Renal pelvis (tissue), 1 donor: ENCODE measurements at regions not wholly inside any gene's neighbourhood (a gene's known extent, or its start where the extent isn't known, plus 50 kb on each side); places are given as distances from the start of the nearest gene placed in this dataset.
"Not testable (repeated sequence)": the region's sequence is repeated elsewhere in the genome, so short reads cannot be mapped to it uniquely, and the experiment has no call there.

ENCODE experiments used
- DNase-seq: peaks from one replicate; pipeline ENCODE4 v3.0.0-alpha.2; 2013

DNA sequence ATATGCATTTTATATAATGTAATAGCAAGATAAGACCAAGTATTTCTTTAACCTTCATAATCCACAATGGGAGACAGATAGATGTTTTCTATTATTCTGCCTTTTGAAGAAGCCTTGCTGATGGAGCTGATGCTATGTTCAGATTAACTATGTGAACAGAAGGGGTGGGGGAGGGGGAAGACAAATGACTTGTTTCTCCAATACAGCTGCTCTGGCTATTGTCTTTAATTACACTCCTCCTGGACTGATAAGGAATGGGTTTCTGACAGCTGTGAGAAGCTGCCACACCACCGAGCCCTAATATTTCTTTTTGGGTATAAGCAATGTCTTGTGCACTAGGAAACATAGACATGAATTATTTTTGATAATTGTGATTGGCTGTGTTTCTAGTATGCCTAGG lies 62.0 kb downstream of the CAVIN4 start:
- no peak for DNase-seq

DNA sequence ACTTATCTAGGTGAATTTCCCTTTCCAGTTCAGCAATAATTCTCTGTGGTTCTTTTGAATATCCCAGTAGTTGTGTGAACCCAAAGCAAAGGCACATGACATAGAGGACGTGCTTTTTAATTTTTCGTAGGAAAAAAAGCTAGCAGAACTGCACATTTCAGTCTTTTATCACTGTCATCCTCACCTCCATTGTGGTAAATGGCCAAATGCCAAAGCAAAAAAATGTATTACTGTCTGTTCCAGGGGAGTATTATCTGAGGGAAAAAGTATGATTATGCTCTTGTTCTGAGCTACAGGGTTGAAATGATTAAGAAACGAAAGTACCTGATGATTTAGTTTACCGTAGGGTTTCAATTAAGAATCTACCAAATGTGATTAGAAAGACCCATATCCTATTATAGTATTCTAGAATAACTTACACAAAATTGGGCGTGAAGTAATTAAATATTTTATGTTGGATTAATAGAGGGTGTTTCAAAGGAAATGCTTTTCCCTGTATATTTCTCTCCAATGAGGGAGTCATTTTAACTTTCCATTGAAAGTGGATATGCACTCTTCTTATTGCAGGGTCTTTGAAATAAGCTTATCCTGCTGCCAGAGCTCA lies 62.7 kb downstream of the CAVIN4 start:
- no peak for DNase-seq

DNA sequence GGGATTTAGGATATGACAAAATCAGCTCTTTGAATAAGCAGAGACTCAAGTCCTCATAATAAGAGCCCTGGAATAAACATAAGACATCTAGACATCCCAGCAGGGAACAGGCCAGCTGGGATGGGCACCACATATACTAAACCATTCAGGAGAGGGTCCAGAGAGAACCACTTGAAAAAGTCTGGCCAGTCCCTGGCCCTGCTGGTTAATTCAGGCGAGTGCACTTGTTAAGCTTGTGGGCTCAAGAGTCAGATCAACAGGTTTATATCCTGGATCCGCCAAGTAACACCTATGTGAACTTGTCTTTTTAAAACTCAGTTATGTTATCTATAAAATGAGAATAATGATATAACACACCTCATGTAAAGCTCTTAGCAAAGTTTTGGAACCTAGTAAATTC lies 63.3 kb downstream of the CAVIN4 start:
- no peak for DNase-seq

DNA sequence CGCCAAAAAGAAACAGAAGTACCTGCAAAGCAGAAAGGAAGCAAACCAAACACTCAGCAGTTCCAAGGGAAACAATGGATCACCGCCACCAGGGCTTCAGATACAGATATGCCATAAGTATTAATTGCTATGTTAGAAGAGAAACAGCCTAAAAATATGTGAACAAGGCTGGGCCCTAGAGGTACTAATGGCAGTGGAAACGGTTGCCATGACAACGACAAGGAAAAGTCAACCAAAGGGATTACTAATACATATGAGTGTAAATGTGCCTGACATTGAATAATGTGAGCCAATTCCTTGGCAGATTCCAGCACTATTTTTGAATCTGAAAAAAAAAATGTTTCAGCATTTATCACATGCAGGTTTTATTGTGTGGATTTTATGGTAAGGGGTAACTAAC lies 75.0 kb downstream of the CAVIN4 start:
- no peak for DNase-seq

DNA sequence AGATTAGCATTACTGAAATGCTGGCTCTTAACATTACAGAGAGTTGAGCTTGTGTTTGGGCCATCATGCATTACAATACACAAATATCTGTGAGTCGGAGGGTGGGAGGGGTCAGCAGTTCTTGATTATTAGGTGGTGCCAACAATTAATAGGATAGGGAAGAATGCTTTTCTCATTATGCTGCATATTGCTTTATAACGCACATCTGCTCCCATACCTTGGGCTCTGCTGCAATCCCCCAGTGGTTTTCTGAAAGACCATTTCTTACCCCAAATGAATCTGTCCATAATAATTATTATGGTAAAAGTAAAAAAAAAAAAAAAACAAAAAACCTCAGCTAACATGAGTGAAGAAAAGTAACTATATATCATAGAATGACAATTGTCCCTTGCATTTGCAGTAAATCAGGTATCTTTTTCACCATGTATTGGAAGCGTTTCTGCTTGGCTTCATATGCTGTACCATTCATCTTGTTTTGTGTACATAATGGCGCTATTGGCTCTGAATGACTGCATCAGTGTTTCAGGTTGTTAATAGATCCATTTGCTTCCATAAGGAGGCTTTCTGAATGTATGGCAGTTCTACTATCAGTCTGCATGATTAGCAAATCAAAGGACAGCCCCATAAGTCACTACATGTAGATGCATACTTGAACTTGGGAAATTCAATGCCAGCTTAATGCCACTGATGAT lies 75.9 kb downstream of the CAVIN4 start:
- no peak for DNase-seq

DNA sequence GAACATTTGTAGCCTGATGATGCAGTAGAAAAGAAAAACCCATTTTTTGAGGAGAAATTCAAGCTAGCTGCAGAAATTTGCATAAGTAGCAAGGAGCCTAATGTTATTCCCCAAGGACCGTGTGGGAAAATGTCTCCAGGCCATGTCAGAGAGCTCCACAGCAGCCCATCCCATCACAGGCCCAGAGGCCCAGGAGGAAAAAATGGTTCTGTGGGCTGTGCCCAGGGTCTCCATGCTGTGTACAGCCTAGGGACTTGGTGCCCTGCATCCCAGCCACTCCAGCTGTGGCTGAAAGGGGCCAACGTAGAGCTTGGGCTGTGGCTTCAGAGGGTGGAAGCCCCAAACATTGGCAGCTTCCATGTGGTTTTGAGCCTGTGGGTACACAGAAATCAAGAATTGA lies 79.0 kb downstream of the CAVIN4 start:
- not testable (repeated sequence) for DNase-seq

DNA sequence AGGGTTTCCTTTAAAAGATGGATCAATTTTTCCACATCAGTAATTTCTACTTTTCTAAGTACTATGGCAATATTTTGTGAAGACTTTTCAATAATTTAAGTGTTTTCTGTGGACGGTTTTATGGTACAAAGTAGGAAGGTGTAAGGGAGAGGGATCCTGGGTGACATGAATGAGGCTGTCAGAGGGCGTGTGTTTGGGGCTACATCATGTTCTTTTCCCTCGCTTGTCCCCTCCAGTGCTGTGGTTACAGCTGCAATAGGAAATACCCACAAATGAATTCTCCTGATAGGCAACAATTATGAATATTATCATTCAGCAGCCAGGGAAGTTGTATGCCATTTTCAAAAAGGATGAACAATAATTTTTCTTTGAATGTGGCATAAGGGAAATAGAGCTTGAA lies 83.8 kb downstream of the CAVIN4 start:
- no peak for DNase-seq

DNA sequence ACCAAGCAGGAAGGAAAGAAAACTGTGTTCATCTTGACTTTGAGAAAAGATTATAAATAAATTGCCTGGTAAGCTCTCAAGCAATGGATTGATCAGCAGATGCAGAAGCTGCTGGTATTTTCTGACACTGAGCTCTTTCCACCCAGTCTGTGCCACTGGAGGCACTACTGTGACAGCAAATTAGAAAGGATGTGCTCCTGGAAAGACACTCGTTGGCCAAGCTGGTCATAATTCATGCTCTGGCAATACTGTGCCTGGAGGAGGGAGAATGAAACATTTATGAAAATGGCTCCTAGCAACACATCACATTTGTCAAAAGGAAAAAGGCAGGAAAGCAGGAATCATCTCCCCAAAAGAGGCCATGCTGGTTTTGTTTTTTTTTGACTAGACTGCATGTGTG lies 84.2 kb downstream of the CAVIN4 start:
- no peak for DNase-seq

DNA sequence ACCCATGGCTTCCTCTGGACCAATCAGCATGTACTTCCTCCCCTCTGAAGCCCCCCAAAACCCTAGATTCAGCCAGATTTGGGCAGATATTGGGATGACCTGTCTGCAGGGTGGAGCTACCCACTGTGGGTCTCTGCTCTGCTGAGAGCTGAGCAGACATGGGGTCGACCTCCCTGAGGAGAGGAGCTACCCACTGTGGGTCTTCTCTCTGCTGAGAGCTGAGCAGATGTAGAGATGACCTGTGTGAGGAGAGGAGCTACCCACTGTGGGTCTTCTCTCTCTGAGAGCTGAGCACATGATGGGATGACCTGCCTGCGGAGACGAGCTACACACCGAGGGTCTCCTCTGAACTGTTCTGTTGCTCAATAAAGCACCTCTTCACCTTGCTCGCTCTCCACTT lies 89.6 kb downstream of the CAVIN4 start:
- no peak for DNase-seq

DNA sequence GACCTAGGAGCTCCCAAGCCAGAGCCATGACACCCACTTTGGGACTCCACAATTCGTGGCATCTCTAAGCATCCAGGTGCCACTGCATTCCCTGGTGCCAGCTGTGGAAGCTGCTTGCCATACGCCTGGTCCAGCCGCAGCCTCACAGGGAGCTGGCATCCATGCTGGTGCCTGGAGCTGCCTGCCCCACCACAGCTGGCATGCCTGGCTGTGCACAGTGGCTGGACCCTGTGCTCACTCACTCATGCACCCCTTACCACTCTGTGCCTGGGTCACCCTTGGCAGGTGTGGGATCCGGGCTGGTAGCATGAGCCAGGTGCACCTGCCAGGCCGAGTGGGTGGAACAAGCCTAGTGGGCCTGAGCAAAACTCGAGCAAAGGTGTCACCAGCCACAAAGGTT lies 90.1 kb downstream of the CAVIN4 start:
- no peak for DNase-seq

DNA sequence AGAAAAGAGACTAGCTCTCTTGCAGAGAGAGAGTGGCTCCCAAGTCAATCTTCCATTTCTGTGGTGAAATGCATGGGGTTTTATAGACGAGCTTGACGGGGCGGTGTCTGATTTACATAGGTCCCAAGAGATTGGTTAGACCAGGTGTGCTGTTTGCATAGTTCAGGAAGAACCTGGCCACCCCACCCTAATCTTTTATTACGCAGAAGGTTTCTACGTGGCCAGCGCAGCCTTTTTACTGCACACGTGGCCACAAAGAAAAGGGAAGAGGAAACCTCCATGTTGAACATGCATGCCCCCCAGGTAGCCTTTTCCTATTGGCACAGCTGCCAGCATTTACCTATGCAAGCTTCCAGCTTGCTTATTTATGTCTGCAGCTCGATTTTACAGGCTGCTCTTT lies 92.1 kb downstream of the CAVIN4 start:
- DNase-seq = no peak

DNA sequence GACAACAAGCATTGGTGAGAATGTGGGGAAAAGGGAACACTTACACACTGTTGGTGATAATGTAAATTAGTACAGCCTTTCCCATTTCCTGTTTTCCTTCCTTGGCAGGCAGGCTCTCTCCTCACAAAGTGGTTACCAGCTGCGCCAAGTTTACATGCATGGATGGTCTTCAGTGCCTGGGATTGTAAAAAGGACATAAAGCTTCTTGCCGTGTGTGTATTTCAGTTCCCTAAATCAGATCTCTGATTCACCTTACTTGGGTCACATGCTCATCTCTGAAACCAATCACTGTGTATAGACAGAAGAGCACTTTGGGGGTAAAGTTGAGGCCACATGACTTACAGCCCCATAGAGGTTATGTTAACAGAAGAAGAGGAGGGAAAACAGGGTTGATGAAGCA lies 92.8 kb downstream of the CAVIN4 start:
- peak; percentile 4 for DNase-seq

DNA sequence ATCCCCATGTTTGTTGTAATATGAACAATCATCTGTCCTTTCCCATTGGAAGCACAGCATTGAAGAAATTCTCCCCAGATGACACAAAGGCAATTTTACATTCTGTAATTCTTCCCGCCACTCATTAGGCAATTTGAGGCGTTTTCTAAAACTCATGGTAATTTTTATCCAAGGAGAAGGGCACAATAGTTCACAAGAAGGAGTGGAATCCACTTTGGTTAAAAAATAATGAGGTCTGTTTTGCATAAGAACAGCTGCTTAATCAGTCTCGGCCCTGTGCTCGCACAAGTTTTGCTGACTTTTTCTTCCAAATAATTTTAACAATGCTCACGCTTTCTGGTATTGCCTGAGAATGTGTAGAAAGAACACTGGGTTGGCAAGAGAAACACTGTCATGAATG lies 94.0 kb downstream of the CAVIN4 start:
- DNase-seq = no peak

DNA sequence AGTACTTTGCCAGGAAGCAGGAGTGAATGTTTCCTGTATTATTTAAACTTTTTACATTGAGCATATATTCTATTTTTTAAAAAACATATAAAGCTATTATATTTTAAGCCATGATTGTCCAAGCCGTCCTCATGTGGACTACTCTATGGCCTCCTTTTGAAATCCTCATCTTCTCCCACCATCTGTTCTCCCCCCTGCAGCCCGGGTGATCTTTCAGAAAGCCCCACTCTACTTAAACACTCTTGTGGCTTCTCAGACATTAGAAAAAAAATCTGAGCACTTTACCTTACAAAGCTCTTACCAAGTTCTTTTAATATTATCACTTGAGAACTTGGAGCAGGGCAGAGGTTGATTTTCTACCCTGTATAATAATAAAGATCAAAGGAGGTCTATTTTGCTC lies 95.4 kb downstream of the CAVIN4 start:
- no peak for DNase-seq

DNA sequence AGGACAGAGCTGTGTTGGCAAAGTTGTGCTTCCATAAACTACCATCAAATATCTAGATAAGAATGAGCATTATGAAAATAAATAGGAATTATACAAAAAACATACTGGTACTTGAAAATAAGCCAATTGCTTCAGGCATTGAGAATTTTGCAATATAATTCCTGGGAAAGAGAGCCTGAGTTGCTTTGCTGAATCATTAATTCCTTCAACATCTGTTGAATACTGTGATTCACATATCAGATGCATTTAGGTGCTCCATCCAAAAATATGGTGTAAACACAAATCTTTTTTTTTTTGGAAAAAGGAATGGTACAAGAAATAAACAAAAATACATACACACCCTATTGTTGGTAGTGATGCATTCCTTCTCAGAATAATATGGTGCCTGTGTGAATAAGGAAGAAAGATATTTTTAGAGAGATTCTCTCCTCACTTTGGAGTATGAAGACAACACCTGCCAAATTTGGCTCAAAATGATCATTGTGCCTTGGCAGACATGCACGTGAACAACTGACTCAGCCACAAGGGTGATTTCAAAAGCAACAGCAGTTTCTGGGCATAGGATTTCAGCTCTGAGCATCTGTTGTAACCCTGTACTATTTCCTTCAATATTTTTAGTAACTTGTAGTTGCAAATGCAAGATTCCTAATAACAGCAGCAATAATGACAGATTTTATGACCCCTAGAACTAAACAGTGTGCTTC lies 96.7 kb downstream of the CAVIN4 start:
- no peak for DNase-seq

DNA sequence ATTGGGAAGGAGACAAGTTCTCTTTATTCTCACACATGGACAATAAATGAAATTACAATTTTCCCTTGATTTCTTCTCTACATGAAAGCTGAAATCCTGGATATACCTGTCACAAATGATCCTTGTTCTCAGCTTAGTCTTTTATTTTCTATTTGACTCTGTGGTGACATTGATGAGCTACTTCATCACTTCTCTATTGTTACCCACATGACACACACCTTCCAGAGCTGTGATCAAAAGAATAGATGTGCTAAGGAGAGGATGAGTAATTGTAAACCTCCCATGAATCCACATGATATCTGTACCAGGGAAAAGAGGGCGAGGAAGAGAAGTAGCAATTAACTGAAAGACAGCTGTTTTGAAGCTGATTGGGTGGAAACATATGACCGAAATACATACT lies 102.0 kb downstream of the CAVIN4 start:
- DNase-seq = no peak

DNA sequence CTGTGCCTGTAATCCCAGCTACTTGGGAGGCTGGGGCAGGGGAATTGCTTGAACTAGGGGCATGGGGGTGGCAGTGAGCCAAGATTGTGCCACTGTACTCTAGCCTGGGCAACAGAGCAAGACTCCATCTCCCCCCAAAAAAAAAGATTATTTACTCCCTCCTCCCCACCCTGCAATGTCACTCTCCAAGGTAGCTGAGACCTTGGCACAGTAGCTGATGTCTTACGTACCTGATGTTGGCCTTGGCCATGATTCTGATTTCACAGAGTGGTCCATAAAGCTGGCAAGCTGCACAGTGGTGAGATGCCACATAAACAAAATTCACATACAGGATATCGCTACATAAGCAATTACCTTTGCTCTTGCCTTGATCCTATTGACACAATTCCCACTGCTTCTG lies 108.5 kb downstream of the CAVIN4 start:
- no peak for DNase-seq

DNA sequence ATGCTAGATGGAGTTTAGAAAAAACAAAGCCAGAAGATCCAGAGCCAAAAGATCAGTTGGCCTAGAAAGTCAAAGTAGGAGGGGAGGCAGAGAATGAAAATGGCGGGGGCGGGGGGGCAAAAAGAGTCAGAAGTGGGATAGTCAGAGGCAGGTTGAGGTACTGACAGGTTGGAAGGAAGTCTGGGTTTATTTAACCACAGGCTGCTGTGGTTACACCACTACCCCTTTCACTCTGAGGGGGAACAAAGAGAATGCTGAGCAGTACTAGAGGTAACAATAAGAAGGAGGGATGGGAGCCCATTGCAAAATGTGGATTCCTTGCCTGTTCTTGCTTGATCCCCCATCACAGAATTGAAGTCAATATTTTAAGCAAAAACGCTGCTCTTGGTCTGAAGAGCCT lies 111.8 kb downstream of the CAVIN4 start:
- DNase-seq = no peak

DNA sequence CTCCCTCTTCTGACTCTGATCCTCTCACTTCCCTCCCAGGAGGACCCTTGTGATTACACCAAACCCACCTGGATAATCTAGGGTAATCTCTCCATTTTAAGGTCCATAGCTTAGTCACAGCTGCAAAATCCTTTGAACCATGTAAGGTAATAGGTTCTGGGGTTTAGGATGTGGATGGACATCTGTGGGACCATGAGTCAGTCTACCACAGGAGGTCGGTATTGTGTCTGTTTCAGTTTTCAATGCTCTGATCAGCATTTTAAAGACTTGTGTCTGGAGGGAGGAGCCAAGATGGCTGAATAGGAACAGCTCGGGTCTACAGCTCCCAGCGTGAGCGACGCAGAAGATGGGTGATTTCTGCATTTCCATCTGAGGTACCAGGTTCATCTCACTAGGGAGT lies 112.6 kb downstream of the CAVIN4 start:
- DNase-seq = no peak

DNA sequence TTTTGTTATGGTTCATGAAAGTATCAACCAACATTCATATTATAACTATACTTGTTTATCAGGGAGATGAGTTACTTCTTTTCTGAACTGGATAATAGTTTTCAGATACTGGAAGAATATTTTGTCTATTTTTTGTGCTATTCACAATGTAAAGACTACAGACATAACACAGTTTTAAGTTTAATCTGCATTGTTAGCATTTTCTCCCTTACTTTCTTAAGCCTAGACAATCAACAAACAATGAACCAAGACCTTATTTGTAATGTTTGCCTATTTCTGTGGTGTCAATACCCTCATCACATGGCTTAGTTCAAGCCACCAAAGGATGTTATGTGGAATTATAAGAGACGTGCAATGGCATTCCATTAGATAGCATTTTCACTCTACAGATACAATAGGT lies 119.5 kb downstream of the CAVIN4 start:
- no peak for DNase-seq

DNA sequence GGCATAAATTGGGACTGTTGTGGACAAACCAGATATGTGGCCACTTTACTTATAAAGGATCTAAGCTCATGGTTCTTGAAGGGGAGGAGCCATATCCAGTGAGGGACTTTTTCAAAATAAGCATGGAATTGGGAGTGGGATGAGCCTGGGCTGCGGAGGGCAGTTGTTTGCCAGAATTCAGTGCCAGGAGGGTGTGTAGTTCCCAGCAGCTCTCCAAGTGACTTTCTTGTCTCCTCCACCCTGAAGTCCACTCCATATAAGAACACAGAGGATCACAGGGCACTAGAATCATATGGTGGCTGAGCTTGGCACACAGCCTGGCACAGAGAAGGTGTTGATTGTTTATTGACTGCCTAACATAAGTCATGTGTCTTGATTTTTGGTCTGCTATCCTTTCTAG lies 121.1 kb downstream of the CAVIN4 start:
- no peak for DNase-seq

DNA sequence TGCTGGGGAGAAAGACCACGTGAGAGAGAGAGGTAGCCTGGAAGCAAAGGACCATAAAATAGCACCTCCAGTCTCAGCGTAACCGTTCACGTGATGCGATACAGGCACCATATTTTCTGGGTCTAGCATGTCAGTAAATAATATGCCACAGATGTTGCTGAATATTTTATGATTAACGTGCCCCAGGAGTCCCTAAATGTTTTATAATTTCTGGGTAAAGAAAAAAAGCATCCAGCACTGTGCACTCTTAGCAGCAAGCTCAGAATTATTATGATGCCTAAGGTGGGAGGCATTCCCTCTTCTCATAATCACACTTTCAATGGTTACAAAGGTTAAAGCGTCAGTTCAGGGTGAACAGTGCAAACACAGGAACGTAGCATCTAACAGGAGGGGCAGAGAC lies 121.8 kb downstream of the CAVIN4 start:
- no peak for DNase-seq

DNA sequence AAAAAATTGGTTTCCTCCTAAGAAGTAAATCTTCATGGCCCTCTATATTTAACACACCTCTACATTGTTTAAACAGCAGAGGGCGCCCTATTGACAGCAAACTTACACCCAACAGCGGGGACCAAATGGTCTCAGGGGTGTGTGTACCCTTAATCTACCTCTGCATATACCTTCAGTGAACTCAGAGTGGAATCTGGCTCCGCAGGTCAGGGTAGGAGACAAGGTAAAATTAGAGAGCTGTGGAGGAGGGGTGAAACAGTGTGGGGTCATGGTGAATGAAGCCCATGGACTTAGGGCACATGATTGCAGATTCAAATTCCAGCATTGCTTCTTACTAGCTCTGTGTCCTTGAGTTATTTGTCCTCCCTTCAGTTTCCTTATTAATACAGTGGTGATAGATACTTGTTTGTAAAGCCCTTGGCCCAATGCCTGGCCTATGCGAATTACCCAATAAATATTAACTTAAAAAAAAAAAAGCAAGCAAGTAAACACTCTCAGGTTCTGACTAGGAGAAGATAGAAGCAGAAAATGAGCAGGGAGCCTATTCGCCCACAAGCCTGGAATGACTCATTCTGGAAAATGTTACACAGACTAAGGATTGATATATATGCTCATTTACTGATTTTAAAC lies 122.9 kb downstream of the CAVIN4 start:
- peak; percentile 3 for DNase-seq
